ENCODE measurements at regions not wholly inside any gene's neighbourhood (a gene's known extent, or its start where the extent isn't known, plus 50 kb on each side); places are given as distances from the start of the nearest gene placed in this dataset.

DNA sequence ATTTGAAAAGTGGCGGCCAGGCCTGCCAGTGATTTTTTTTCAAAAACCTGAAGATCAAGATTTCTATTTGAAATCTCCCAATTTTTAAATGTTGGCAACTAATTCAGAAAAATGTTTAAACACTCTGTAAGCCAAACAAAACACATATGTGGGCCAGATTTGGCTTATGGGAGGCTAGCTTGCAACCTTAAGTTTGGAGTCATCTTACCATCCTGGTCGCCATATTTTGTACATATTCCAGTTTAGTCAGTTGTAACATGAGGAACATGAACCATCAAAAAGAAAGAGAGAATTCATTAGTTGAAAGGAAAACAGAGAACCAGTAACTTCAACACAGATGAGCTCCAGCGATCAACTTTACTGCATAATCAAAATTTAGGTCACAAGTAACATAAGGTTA, 115.4 kb downstream of the TMEM26 start:
- no peaks in the 10 kb centered on the region for H3K9me3 ChIP-seq (ENCODE audit: control insufficient read depth in 2 of 2, insufficient read depth in 1 of 2, low read depth in 1 of 2, low read length in 1 of 2)
- no peak overlapping the region for H3K27ac ChIP-seq (ENCODE audit: low read depth in 2 of 2, low read length in 1 of 2)
- 94% methylated on average over 3 of the region's 3 CpGs for WGBS, 2 donors
- no peaks in the 10 kb centered on the region for H3K36me3 ChIP-seq (ENCODE audit: control insufficient read depth in 2 of 2, insufficient read depth in 2 of 2, low read length in 1 of 2)
- H3K27me3 ChIP-seq (ENCODE audit: control insufficient read depth in 1 of 2, insufficient read depth in 2 of 2, low read length in 2 of 2): no peaks in the 10 kb centered on the region
- H3K4me3 ChIP-seq (ENCODE audit: low read depth in 1 of 2, low read length in 2 of 2): no peak overlapping the region
- no peaks in the 10 kb centered on the region for H3K4me1 ChIP-seq (ENCODE audit: control insufficient read depth in 2 of 2, insufficient read depth in 2 of 2, low read length in 1 of 2)

DNA sequence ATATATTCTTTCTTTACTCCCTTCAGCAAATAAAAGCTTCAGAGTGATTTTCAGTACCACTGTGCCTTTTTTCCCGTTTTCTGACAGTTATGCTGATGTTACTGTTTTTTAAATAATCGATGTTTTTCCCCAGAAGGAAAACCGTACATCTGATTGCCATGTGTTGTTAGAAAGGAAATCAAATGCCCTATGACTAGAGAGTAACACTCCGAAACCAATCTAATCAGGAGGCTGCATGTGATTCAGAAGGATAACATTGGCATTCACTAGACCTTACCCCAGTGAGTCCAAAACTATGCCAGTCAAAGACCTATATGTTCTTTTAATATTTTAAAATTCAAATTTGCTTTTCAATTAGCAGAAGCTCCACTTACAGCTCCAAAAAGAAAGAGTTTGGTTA, 116.3 kb downstream of the TMEM26 start:
- 74 to 88% methylated on average over 4 of the region's 4 CpGs for WGBS, 2 donors
- H3K4me3 ChIP-seq (ENCODE audit: low read depth in 1 of 2, low read length in 2 of 2): no peak overlapping the region
- no peak overlapping the region for H3K27ac ChIP-seq (ENCODE audit: low read depth in 2 of 2, low read length in 1 of 2)
- no peaks in the 10 kb centered on the region for H3K9me3 ChIP-seq (ENCODE audit: control insufficient read depth in 2 of 2, insufficient read depth in 1 of 2, low read depth in 1 of 2, low read length in 1 of 2)
- no peaks in the 10 kb centered on the region for H3K36me3 ChIP-seq (ENCODE audit: control insufficient read depth in 2 of 2, insufficient read depth in 2 of 2, low read length in 1 of 2)
- no peaks in the 10 kb centered on the region for H3K27me3 ChIP-seq (ENCODE audit: control insufficient read depth in 1 of 2, insufficient read depth in 2 of 2, low read length in 2 of 2)
- H3K4me1 ChIP-seq (ENCODE audit: control insufficient read depth in 2 of 2, insufficient read depth in 2 of 2, low read length in 1 of 2): no peaks in the 10 kb centered on the region

DNA sequence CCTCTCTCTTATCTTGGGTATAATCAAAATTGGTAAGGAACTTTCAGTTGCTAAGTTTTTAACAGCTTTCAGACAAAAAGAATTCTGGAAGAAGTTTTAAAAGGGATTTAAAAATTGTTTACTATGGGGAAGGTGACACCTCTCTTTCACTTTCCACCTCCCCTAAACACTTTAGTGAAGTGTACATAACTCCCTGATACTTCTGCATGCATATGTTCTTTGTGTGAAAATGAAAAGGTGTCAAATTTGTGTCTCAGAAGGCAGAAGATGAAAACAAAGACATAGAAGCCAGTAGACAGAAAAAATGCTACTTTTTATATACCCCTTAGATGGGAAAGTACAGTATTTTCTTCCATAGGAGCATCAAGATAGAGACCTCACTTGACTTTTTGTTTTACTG, 117.8 kb downstream of the TMEM26 start:
- no peaks in the 10 kb centered on the region for H3K27me3 ChIP-seq (ENCODE audit: control insufficient read depth in 1 of 2, insufficient read depth in 2 of 2, low read length in 2 of 2)
- no peaks in the 10 kb centered on the region for H3K36me3 ChIP-seq (ENCODE audit: control insufficient read depth in 2 of 2, insufficient read depth in 2 of 2, low read length in 1 of 2)
- no peak overlapping the region for H3K4me3 ChIP-seq (ENCODE audit: low read depth in 1 of 2, low read length in 2 of 2)
- no peaks in the 10 kb centered on the region for H3K9me3 ChIP-seq (ENCODE audit: control insufficient read depth in 2 of 2, insufficient read depth in 1 of 2, low read depth in 1 of 2, low read length in 1 of 2)
- no peaks in the 10 kb centered on the region for H3K4me1 ChIP-seq (ENCODE audit: control insufficient read depth in 2 of 2, insufficient read depth in 2 of 2, low read length in 1 of 2)
- H3K27ac ChIP-seq (ENCODE audit: low read depth in 2 of 2, low read length in 1 of 2): no peak overlapping the region

DNA sequence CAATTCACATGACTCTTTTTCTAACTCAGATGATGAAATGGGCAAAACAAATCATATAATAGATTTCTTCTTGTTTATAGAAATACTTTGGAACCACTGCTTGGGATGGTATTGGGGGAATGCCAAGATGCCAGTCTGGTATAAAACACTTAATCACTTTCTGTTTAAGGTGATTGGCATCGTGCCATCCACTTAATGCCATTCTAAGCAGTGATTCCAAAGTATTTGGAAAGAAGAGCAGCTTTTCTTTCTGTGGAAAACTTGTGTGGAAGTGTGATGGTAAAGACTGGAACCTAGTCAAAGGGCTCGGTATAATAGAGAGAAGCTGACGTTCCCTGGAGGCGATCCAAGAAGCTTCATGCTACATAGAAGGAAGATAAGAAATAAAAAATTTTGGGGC, 120.6 kb downstream of the TMEM26 start:
- Histone ChIP-seq H3K36me3 (ENCODE audit: control insufficient read depth in 2 of 2, insufficient read depth in 2 of 2, low read length in 1 of 2) (no peaks in the 10 kb centered on the region), H3K4me3 (ENCODE audit: low read depth in 1 of 2, low read length in 2 of 2) (no peak overlapping the region), H3K27me3 (ENCODE audit: control insufficient read depth in 1 of 2, insufficient read depth in 2 of 2, low read length in 2 of 2) (no peaks in the 10 kb centered on the region), H3K4me1 (ENCODE audit: control insufficient read depth in 2 of 2, insufficient read depth in 2 of 2, low read length in 1 of 2) (no peaks in the 10 kb centered on the region), H3K27ac (ENCODE audit: low read depth in 2 of 2, low read length in 1 of 2) (no peak overlapping the region), H3K9me3 (ENCODE audit: control insufficient read depth in 2 of 2, insufficient read depth in 1 of 2, low read depth in 1 of 2, low read length in 1 of 2) (no peaks in the 10 kb centered on the region)
- WGBS, 2 donors: 29 to 45% methylated on average over 4 of the region's 4 CpGs

DNA sequence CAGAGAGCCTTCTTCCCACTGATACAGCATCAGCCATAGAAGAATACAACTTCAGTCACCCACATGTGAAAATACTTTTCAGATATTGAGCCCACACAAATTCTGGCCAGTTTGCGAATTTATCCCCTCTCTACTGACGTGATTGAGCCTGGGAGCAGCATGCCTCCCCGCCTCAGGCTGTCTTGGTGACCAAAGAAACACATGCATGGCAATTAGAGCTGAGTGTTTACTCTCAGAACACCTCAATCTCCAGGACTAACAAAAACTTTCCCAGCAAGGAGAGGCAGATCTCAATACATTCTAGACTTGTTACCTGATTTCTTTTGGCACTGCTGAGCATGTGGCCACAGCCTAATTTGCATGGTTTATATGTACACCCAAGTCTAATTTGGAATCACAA, 122.5 kb downstream of the TMEM26 start:
- no peak overlapping the region for H3K4me3 ChIP-seq (ENCODE audit: low read depth in 1 of 2, low read length in 2 of 2)
- H3K9me3 ChIP-seq (ENCODE audit: control insufficient read depth in 2 of 2, insufficient read depth in 1 of 2, low read depth in 1 of 2, low read length in 1 of 2): no peaks in the 10 kb centered on the region
- 73 to 74% methylated on average over 3 of the region's 3 CpGs for WGBS, 2 donors
- no peaks in the 10 kb centered on the region for H3K4me1 ChIP-seq (ENCODE audit: control insufficient read depth in 2 of 2, insufficient read depth in 2 of 2, low read length in 1 of 2)
- H3K27ac ChIP-seq (ENCODE audit: low read depth in 2 of 2, low read length in 1 of 2): no peak overlapping the region
- no peaks in the 10 kb centered on the region for H3K36me3 ChIP-seq (ENCODE audit: control insufficient read depth in 2 of 2, insufficient read depth in 2 of 2, low read length in 1 of 2)
- H3K27me3 ChIP-seq (ENCODE audit: control insufficient read depth in 1 of 2, insufficient read depth in 2 of 2, low read length in 2 of 2): no peaks in the 10 kb centered on the region

DNA sequence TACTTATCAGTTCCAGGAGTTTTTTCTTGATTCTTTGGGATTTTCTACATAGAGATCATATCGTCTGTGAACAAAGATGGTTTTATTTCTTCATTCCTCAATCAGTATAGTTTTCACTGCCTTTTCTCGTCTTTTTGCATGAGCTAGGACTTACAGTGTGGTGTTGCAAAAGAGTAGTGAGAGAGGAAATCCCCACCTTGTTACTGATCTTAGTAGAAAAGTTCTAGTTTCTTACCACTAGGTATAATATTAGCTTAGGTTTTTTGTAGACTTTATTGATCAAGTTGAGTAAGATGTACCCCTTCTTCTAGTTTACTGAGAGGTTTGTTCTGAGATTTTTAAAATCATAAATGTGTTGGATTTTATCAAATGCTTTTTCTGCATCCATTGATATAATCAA, 123.3 kb downstream of the TMEM26 start:
- H3K27ac ChIP-seq (ENCODE audit: low read depth in 2 of 2, low read length in 1 of 2): no peak overlapping the region
- no peaks in the 10 kb centered on the region for H3K36me3 ChIP-seq (ENCODE audit: control insufficient read depth in 2 of 2, insufficient read depth in 2 of 2, low read length in 1 of 2)
- H3K9me3 ChIP-seq (ENCODE audit: control insufficient read depth in 2 of 2, insufficient read depth in 1 of 2, low read depth in 1 of 2, low read length in 1 of 2): no peaks in the 10 kb centered on the region
- H3K4me1 ChIP-seq (ENCODE audit: control insufficient read depth in 2 of 2, insufficient read depth in 2 of 2, low read length in 1 of 2): no peaks in the 10 kb centered on the region
- no peaks in the 10 kb centered on the region for H3K27me3 ChIP-seq (ENCODE audit: control insufficient read depth in 1 of 2, insufficient read depth in 2 of 2, low read length in 2 of 2)
- 89 to 90% methylated on average over 2 of the region's 2 CpGs for WGBS, 2 donors
- H3K4me3 ChIP-seq (ENCODE audit: low read depth in 1 of 2, low read length in 2 of 2): no peak overlapping the region

DNA sequence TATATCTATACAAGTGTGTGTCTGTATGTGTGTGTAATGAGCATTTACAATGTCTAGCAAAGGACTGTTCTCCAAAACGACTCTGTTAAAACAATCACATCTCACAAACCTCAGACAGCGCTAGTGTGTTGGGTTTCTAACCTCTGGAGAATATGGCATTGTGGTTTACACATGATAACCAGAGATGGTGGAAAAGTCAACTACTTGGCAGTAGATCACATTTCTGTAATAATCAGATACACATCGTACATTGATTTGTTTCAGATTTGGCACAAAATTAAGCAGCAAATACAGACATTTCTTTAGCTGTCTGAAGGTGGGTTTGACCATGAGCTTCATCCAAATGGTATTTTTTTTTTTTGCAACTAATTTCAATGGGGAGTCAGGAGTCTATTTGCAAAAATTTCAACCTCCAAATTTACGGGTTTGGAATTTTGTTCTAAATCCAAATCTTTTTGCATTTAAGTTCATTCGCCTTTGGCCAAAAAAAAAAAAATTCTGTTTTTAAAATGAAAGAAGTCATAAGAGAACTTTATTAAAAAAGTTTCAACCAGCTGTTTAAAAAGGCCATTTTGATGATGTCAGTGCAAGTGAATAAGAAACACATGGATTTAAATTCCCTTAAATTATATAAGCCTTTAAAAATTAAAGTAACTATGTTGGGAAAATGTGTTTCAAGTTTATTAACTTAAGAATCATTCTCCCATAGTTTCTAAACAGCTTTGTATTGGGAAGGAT, 127.8 kb downstream of the TMEM26 start:
- H3K9me3 ChIP-seq (ENCODE audit: control insufficient read depth in 2 of 2, insufficient read depth in 1 of 2, low read depth in 1 of 2, low read length in 1 of 2): no peaks in the 10 kb centered on the region
- no peaks in the 10 kb centered on the region for H3K4me1 ChIP-seq (ENCODE audit: control insufficient read depth in 2 of 2, insufficient read depth in 2 of 2, low read length in 1 of 2)
- H3K27me3 ChIP-seq (ENCODE audit: control insufficient read depth in 1 of 2, insufficient read depth in 2 of 2, low read length in 2 of 2): no peaks in the 10 kb centered on the region
- no peak overlapping the region for H3K27ac ChIP-seq (ENCODE audit: low read depth in 2 of 2, low read length in 1 of 2)
- H3K36me3 ChIP-seq (ENCODE audit: control insufficient read depth in 2 of 2, insufficient read depth in 2 of 2, low read length in 1 of 2): no peaks in the 10 kb centered on the region
- WGBS, 2 donors: 66 to 73% methylated on average over 5 of the region's 5 CpGs
- no peak overlapping the region for H3K4me3 ChIP-seq (ENCODE audit: low read depth in 1 of 2, low read length in 2 of 2)

DNA sequence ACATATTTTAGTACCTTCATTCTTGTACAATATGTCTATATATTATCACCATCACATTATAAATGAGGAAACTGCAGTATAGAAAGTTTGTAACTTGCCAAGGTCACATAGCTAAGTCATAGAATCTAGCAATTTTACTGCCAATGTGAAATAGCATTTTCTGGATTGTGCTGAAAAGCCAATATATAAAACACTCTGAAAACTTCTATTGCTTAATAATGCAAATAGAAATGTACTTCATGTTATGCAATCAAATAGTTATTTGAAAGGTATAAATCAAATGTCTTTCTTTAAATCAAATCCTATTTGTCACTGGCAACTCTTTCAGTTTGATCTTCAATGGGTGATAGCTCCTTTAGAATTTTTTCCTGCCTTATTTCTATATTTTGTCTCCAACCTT, 129.5 kb downstream of the TMEM26 start:
- H3K4me3 ChIP-seq (ENCODE audit: low read depth in 1 of 2, low read length in 2 of 2): no peak overlapping the region
- H3K36me3 ChIP-seq (ENCODE audit: control insufficient read depth in 2 of 2, insufficient read depth in 2 of 2, low read length in 1 of 2): no peaks in the 10 kb centered on the region
- no peaks in the 10 kb centered on the region for H3K9me3 ChIP-seq (ENCODE audit: control insufficient read depth in 2 of 2, insufficient read depth in 1 of 2, low read depth in 1 of 2, low read length in 1 of 2)

DNA sequence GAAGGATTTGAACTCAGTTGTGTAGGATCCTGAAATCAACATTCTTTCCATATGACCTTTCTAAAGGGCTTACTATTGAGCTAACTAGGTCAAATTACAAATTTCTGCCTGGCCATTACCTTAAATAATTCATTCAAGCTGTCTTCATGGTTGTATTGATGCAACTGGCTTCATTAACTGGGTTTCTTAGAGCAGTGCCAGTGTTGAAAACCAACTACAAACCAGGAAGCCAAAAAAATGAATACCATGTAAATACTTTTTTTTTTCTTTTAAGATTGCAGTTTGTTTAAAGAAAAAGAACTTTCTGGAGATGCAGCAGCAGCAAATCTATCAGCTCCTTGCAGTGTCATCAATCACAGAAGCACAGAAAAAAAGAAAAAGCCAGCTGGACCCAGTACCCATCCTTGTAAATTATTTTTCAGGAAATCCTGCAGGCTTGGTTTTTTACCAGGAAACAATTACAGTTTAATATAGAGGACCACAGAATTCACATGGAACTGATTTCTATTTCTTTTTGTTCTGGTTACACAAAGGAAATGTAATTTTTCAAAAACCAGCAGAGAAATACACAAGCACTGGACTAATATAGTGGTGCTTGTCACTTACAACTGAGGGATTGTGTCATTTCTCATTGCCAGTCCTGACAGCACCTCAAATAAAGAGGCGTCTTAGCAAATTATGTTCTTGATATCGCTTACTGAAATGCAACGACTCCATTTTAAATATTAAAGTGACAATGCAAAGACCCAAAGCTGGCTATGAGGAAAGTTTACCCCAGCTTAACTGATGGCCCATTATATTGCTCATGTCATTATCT, 131.9 kb downstream of the TMEM26 start:
- Histone ChIP-seq H3K27me3 (ENCODE audit: control insufficient read depth in 1 of 2, insufficient read depth in 2 of 2, low read length in 2 of 2) (no peaks in the 10 kb centered on the region), H3K36me3 (ENCODE audit: control insufficient read depth in 2 of 2, insufficient read depth in 2 of 2, low read length in 1 of 2) (no peaks in the 10 kb centered on the region), H3K9me3 (ENCODE audit: control insufficient read depth in 2 of 2, insufficient read depth in 1 of 2, low read depth in 1 of 2, low read length in 1 of 2) (no peaks in the 10 kb centered on the region), H3K4me1 (ENCODE audit: control insufficient read depth in 2 of 2, insufficient read depth in 2 of 2, low read length in 1 of 2) (no peaks in the 10 kb centered on the region), H3K27ac (ENCODE audit: low read depth in 2 of 2, low read length in 1 of 2) (no peak overlapping the region), H3K4me3 (ENCODE audit: low read depth in 1 of 2, low read length in 2 of 2) (no peak overlapping the region)
- 52 to 61% methylated on average over 3 of the region's 3 CpGs for WGBS, 2 donors

More for the DNA sequence above, 129.5 kb downstream of the TMEM26 start:
- H3K27ac ChIP-seq (ENCODE audit: low read depth in 2 of 2, low read length in 1 of 2): no peak overlapping the region
- H3K27me3 ChIP-seq (ENCODE audit: control insufficient read depth in 1 of 2, insufficient read depth in 2 of 2, low read length in 2 of 2): no peaks in the 10 kb centered on the region
- H3K4me1 ChIP-seq (ENCODE audit: control insufficient read depth in 2 of 2, insufficient read depth in 2 of 2, low read length in 1 of 2): no peaks in the 10 kb centered on the region

DNA sequence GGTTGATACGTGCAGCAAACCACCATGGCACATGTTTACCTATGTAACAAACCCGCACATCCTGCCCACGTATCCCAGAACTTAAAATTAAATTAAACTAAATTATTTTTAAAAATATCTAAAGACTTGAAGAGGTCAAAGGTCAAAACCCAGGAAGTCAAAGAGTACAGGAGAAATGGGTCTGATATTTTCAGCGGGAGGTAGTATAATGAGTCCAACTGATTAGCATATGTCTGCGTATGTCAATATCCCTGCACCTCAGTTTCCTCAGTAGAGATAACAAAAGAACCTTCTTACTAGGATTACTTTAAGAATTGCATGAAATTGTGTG, 133.0 kb downstream of the TMEM26 start:
- H3K4me3 ChIP-seq (ENCODE audit: low read depth in 1 of 2, low read length in 2 of 2): no peak overlapping the region
- no peak overlapping the region for H3K27ac ChIP-seq (ENCODE audit: low read depth in 2 of 2, low read length in 1 of 2)
- no peaks in the 10 kb centered on the region for H3K36me3 ChIP-seq (ENCODE audit: control insufficient read depth in 2 of 2, insufficient read depth in 2 of 2, low read length in 1 of 2)
- no peaks in the 10 kb centered on the region for H3K27me3 ChIP-seq (ENCODE audit: control insufficient read depth in 1 of 2, insufficient read depth in 2 of 2, low read length in 2 of 2)
- no peaks in the 10 kb centered on the region for H3K4me1 ChIP-seq (ENCODE audit: control insufficient read depth in 2 of 2, insufficient read depth in 2 of 2, low read length in 1 of 2)
- WGBS, 2 donors: 96 to 97% methylated on average over 5 of the region's 5 CpGs
- H3K9me3 ChIP-seq (ENCODE audit: control insufficient read depth in 2 of 2, insufficient read depth in 1 of 2, low read depth in 1 of 2, low read length in 1 of 2): no peaks in the 10 kb centered on the region
